ENCODE measurements at regions not wholly inside any gene's neighbourhood (a gene's known extent, or its start where the extent isn't known, plus 50 kb on each side); places are given as distances from the start of the nearest gene placed in this dataset.

DNA sequence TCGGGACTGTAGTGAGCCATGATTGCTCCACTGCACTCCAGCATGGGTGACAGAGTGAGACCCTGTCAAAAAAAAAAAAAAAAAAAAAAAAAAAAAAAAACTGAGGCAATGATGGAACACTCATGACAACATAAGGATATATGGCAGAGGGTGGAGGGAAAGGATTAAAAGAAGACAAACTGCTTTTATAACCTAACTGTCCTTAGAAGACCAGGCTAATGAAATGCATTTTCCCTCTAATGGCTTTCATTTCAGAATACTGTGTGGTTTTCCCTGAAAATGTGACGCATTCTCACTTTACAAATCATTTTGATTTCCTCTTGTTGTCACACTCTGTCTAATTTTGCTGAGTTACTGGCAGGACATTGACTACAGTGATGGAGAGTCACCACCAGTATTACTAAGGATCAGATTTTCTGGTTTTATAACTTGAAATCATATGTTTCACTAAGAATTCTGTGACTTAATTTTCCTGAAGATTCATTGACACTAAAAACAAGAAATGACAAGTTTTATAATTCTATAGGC, 137.6 kb upstream of the SSTR1 start:
- DNase-seq = no peak

GRCh38 chr14:38073641-38074040, 134.1 kb upstream of the SSTR1 start:
- DNase-seq = no peak

GRCh38 chr14:38074081-38074480, 133.6 kb upstream of the SSTR1 start:
- DNase-seq = no peak

DNA sequence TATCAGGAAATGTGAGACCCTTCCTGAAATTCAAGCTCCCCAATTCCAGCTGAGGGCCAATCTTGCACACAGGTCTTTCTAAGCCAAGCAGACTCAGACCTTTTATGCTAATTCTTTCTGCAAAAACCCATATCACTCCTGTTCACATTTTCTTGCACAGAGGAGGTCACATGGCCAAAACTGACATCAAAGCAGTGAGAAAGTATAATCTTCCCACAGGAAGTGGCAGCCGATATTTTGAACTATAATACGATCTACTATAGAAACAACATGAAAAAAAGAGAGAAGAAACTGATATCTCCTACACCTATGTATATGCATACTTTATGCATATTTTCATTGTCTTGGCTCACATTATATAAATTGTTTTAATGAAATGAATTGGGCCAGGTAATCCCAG, 132.9 kb upstream of the SSTR1 start:
- DNase-seq = no peak

GRCh38 chr14:38078393-38078792, 129.3 kb upstream of the SSTR1 start:
- DNase-seq = no peak

- no peak for DNase-seq
These were observed 128.4 kb upstream of the SSTR1 start for GRCh38 chr14:38079268-38079667.

DNA sequence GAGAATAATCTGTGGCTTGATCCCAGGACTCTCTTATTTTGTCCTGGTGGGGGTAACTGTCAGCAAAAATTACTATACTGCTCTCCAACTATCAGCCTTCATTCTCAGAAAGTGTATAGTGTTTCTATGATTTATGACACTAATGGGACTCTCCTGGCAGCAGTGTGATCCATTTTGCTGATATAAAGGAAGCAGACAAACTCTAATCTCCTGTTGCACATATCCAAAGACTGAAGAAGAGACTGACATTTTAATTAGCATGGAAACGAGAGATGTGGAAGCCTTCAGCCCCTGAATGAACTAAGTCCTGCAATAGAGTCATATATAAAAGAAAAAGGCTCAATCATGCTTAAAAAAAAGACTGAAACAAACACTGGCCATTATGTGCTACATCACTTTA, 127.8 kb upstream of the SSTR1 start:
- DNase-seq = no peak

DNA sequence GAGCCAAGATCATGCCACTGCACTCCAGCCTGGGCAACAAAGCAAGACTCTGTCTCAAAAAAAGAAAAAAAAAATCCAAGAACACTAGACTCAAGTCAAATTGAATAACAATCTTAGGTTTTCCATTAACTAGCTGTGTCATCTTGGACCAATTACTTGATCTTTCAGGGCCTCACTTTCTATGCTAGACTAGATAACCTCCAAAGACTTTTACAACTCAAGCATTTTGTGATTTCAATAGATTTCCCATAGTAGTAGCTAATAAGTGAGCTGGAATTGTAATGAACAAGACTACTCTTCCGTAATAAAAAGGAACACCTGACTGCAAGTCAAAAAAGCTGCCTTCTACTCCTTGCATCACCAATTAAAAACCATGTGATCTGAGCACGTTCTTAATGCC, 127.0 kb upstream of the SSTR1 start:
- no peak for DNase-seq

DNA sequence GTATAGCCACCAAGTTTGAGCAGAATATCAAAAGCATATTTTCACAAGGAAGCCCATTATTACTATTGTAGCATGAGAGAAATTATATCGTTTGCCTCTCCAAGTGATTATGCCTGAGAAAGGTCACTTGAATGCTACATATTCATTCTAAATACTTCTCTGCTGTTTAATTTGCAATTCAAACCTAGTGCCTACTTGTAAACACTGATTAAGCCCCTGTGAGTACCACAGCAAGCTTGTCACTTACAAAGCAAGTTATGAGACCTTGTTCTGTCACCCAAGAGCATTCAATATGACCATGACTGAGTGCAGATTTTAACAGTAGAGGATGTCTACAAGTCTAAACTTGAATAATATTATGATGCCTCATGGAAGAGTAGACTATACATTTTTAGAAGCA, 124.7 kb upstream of the SSTR1 start:
- no peak for DNase-seq

DNA sequence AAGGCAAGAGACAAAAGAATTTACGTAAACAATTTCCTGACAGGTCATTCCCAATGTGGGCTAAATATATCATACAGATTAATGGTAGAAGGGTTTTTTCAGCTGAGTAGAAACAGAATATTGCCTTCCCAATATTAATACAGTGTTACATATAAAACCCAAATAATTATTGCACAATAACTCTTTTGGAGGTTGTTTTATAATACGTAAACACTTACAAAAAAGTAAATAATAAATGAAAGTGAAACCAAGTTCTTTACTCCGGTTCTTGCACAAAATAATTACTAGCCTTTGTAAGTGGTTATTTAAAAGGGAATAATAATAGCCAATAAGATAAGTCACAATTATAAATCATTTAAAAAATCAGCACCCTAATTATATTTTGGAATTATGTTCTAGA, 118.6 kb upstream of the SSTR1 start:
- no peak for DNase-seq

- no peak for DNase-seq
These were observed 117.2 kb upstream of the SSTR1 start for GRCh38 chr14:38090506-38090905.

DNA sequence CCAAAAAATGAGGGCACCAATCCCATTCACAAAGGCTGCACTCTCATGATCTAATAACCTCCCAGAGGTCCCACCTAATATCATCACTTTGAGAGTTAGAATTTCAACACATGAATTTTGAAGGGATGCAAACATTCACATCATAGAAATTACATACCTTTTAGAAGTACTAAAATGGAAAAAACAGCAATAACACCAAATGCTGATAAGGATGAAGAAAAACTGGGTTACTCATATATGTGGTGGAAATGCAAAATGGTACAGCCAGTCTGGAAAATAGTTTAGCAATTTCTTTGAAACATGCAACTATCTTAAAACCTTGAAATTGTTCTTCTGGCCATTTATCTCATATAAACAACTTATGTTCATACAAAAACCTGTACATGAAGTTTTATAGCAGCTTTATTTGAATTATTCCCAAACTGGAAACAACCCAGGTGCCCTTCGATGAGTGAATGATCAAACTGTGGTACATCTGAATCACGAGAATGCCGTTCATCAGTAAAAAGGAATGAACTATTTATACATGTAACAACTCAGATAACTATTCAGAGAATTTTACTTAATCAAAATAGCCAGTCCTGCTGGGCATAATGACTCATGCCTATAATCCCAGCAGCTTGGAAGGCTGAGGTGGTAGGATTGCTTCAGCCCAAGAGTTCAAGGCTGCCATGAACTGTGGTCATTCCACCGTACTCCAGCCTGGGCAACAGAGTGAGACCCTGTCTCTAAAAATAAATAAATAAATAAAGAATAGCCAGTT, 109.4 kb upstream of the SSTR1 start:
- no peak for DNase-seq

DNA sequence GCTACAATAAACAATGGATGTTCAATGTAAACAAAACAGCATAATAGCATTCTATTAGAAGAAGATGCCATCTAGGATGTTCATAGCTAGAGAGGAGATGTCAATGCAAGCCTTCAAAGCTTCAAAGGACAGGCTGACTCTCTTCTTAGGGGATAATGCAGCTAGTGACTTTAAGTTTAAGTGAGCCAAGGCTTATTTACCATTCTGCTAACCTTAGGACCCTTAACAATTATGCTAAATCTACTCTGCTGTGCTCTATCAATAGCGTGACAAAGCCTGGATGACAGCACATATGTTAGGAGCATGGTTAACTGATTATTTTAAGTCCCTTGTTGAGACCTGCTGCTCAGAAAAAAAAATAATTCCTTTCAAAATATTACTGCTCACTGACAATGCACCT, 106.0 kb upstream of the SSTR1 start:
- no peak for DNase-seq

GRCh38 chr14:38103542-38104225, 104.0 kb upstream of the SSTR1 start:
- DNase-seq = no peak

- DNase-seq = no peak
These were observed 102.5 kb upstream of the SSTR1 start for GRCh38 chr14:38105106-38105702.

DNA sequence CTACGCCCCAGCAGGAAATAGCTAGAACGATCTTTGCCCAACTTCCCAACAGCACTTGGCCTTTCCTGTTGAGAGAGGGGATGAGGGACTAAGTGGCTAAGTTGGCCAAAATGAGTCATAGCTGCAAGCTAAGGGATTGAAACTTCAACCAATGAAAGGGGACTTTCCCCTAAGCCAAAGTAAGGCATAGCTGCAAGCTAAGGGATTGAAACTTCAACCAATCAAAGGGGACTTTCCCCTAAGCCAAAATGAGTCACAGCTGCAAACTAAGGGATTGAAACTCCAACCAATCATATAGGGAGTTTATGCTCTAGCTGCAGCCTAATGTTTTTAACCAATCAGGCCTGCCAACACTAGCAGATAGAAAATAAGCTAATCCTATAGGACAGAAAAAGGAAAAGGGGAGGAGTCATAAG, 100.5 kb upstream of the SSTR1 start:
- DNase-seq = no peak

DNA sequence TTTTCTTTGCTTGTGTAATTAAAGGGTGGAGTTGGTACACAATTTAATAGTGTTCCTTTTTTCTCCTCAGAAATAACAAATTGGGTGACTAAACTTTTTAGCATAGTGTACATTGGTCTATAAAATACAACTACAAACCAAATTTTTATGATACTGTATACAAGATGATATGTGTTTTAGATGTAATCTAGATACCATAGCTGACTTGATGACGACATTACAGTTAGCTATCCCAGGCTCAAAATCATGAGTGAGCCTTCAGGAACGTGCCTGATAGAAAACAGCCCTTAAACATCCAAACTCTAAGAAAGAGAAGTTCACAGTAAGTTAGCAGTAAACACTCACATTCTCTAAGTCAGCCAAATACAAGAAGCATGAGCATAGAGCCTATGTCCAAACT, 99.0 kb upstream of the SSTR1 start:
- DNase-seq = no peak

GRCh38 chr14:38110258-38110657, 97.4 kb upstream of the SSTR1 start:
- no peak for DNase-seq

DNA sequence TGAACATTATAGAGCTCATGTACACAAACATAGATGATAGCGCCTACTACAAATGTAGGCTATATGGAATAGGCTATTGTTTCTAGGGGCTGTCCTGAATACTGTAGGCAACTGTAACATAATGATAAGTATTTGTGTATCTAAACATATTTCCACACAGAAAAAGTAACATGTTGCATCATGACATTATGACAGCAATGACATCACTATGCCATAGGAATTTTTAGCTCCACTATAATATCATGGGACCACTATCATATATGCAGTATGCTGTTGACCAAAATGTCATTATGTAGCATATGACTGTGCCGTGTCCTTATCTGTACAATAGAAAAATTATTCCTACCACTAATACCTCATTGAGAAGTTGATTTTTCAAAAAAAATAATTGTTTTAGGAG, 96.7 kb upstream of the SSTR1 start:
- DNase-seq = no peak

DNA sequence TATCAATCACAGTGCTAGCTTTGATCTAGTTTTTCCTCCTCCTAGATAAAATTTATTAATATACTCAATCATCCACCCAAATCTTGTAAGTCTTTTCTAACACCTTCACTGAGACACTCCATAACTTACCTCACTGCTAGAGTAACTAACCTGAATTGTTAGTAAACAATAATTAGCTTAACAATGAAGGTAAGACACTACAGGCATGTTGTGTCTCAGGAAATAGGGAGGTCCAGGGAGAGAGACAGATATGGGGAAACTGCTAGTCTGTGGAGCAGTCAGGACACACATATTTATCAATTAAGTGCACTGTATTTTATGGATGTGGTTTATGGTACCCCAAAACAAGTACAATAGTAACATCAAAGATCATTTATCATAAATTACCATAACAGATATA, 94.2 kb upstream of the SSTR1 start:
- no peak for DNase-seq

- no peak for DNase-seq
These were observed 90.8 kb upstream of the SSTR1 start for GRCh38 chr14:38116895-38117294.

DNA sequence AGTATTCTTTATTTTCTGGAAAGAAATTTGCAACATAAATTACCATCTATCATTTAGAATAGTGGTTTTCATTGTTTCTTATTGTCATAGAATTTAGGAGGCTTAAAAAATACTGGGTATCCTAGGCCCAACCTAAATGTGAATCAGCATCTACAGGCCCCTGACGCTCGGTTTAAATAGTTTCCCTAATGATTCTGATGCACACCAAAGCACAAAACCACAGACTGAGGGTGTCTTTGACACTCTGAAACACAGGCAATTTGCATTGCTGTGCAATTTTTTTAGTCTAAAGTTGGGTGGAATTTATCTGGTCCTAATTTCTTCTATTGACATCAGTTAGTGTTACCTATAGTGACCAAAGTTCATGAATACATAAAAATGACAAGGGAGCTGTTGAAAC, 87.6 kb upstream of the SSTR1 start:
- DNase-seq = no peak

GRCh38 chr14:38121320-38122020, 86.2 kb upstream of the SSTR1 start:
- DNase-seq = no peak
